ENCODE measurements at regions not wholly inside any gene's neighbourhood (a gene's known extent, or its start where the extent isn't known, plus 50 kb on each side); places are given as distances from the start of the nearest gene placed in this dataset.
A peak's percentile ranks its signal among the peaks of the same experiment; 100 is the strongest.
"Not testable (repeated sequence)": the region's sequence is repeated elsewhere in the genome, so short reads cannot be mapped to it uniquely, and the experiment has no call there.

DNA sequence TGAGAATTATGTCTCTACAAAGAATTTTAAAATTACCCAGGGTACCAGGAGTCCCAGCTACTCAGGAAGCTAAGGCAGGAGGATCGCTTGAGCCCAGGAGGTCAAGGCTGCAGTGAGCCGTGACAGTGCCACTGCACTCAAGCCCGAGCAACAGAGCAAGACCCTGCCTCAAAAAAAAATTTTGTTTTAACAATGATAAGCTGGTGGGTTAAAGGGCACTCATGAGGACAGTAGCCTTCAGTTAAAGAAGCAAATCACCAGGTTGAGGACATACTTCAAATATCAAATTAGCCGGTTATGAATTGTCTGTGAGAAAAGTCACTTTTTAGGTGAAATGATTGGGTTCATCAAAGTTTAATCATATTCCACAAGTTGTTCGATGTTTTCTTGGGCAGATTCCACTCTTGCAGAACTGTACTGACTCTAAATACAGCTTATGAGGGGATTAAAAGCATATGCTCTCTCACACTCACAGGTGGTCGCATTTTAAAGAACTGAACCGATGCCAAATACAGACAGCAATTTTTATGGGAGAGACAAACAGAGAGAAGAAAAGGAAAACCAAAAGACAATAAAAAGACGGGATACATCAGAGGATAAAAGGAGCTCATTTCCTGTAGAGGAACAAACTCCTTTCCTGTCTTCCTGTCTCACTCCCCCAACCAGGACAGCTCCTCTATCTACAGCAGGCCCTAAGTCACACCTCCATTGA lies 582.8 kb upstream of the NRP1 start:
- Histone ChIP-seq H3K9me3 (ENCODE audit: control insufficient read depth, low read length) (peaks cover 2% of the 10 kb centered on the region), H3K27ac (ENCODE audit: low read depth in 1 of 2, low read length in 2 of 2) (no peak overlapping the region), H3K36me3 (ENCODE audit: control insufficient read depth in 1 of 2, insufficient read depth in 2 of 2, low read length in 1 of 2) (no peaks in the 10 kb centered on the region), H3K27me3 (ENCODE audit: control insufficient read depth in 1 of 2, insufficient read depth in 2 of 2, low read length in 1 of 2) (no peaks in the 10 kb centered on the region), H3K4me1 (ENCODE audit: control insufficient read depth in 1 of 2, insufficient read depth in 2 of 2, low read length in 2 of 2) (no peaks in the 10 kb centered on the region), H3K4me3 (ENCODE audit: low read length in 2 of 2) (no peak overlapping the region)
- DNase-seq: no peak
- no peak for ATAC-seq (ENCODE audit: low FRiP score)
- 94% methylated on average over 8 of the region's 8 CpGs for WGBS, 2 donors
- intact Hi-C loops (cut with DNase I): no loop called here

DNA sequence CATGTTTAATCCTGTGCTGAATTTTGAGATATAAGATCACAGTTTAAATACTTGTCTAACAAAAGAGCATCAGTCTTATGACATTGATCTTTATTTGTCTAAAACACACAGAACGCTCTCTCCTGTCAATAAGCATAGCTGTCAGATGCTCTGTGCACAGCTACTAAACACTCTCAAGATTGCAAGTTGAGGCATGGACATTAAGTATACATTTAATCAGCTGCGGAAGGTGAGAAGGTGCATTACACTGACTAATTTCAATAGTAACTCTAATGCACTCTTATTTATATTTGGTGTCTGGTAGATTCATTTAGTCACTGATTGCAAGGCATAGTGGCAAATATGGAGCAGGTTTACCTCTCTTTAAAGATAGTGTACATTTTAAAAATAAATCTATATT lies 580.3 kb upstream of the NRP1 start:
- 89 to 96% methylated on average over 2 of the region's 2 CpGs for WGBS, 2 donors
- Histone ChIP-seq H3K9me3 (ENCODE audit: control insufficient read depth, low read length) (peaks cover under 1% of the 10 kb centered on the region), H3K27ac (ENCODE audit: low read depth in 1 of 2, low read length in 2 of 2) (no peak overlapping the region), H3K27me3 (ENCODE audit: control insufficient read depth in 1 of 2, insufficient read depth in 2 of 2, low read length in 1 of 2) (no peaks in the 10 kb centered on the region), H3K36me3 (ENCODE audit: control insufficient read depth in 1 of 2, insufficient read depth in 2 of 2, low read length in 1 of 2) (no peaks in the 10 kb centered on the region), H3K4me3 (ENCODE audit: low read length in 2 of 2) (no peak overlapping the region), H3K4me1 (ENCODE audit: control insufficient read depth in 1 of 2, insufficient read depth in 2 of 2, low read length in 2 of 2) (no peaks in the 10 kb centered on the region)
- no peak for DNase-seq
- intact Hi-C loops (cut with DNase I): no loop called here
- ATAC-seq (ENCODE audit: low FRiP score): no peak

DNA sequence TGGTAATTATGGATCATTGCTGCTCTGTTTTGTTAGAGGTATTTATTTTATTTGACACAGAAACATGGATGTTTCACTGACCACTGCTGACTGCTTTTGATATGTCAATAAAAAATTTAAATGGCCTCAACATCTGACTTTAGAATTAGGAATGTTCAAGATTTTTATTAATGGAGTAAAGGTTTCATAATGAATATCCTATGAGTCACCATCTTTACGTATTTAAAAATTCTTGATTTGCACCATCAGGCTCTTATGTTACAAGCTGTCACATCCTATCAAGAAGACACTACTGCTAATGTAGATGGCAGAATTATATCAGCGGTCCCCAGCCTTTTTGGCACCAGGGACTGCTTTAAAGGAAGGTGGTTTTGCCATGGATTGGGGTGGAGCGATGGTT lies 578.7 kb upstream of the NRP1 start:
- WGBS, 2 donors: 90 to 94% methylated on average over 3 of the region's 3 CpGs
- no peak for ATAC-seq (ENCODE audit: low FRiP score)

DNA sequence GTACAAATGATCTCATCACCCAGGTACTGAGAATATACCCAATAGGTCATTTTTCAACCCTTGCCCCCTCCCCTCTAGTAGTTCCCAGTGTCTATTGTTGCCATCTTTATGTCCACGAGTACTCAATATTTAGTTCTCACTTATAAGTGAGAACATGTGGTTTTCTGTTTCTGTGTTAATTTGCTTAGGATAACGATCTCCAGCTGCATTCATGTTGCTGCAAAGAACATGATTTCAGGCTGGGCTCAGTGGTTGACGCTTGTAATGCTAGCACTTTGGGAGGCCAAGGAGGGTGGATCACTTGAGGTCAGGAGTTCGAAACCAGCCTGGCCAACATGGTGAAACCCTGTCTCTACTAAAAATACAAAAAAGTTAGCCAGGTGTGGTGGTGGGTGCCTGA lies 575.0 kb upstream of the NRP1 start:
- intact Hi-C loops (cut with DNase I); H3K9me3 ChIP-seq (ENCODE audit: control insufficient read depth, low read length); H3K36me3 ChIP-seq (ENCODE audit: control insufficient read depth in 1 of 2, insufficient read depth in 2 of 2, low read length in 1 of 2); H3K27ac ChIP-seq (ENCODE audit: low read depth in 1 of 2, low read length in 2 of 2); ATAC-seq (ENCODE audit: low FRiP score); DNase-seq; H3K4me1 ChIP-seq (ENCODE audit: control insufficient read depth in 1 of 2, insufficient read depth in 2 of 2, low read length in 2 of 2); H3K27me3 ChIP-seq (ENCODE audit: control insufficient read depth in 1 of 2, insufficient read depth in 2 of 2, low read length in 1 of 2); H3K4me3 ChIP-seq (ENCODE audit: low read length in 2 of 2): not testable (repeated sequence)
- WGBS, 2 donors: 93 to 95% methylated on average over 4 of the region's 4 CpGs

More for the DNA sequence above, 578.7 kb upstream of the NRP1 start:
- Histone ChIP-seq H3K27me3 (ENCODE audit: control insufficient read depth in 1 of 2, insufficient read depth in 2 of 2, low read length in 1 of 2) (no peaks in the 10 kb centered on the region), H3K9me3 (ENCODE audit: control insufficient read depth, low read length) (no peaks in the 10 kb centered on the region), H3K36me3 (ENCODE audit: control insufficient read depth in 1 of 2, insufficient read depth in 2 of 2, low read length in 1 of 2) (no peaks in the 10 kb centered on the region), H3K27ac (ENCODE audit: low read depth in 1 of 2, low read length in 2 of 2) (no peak overlapping the region), H3K4me1 (ENCODE audit: control insufficient read depth in 1 of 2, insufficient read depth in 2 of 2, low read length in 2 of 2) (no peaks in the 10 kb centered on the region), H3K4me3 (ENCODE audit: low read length in 2 of 2) (no peak overlapping the region)
- intact Hi-C loops (cut with DNase I): no loop called here
- DNase-seq: no peak

DNA sequence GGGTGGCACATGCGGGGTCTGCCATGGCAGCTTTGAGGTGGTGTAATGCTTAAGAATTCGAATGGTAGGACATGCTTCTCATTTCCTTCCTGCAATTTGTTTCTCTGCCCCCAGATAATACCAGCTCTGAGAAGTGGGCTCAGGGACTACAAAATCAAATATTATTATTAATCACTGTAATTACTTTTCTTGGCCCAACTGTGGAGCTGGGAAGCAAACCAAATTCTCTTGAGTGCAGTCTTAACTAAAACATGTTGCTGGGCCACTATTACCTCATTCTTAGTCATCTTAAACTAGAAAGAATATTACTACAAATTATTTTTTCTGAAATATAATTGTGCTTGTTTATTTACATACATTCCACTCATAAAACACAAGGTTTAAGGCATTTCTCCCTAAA lies 566.7 kb upstream of the NRP1 start:
- H3K9me3 ChIP-seq (ENCODE audit: control insufficient read depth, low read length): no peaks in the 10 kb centered on the region
- H3K27me3 ChIP-seq (ENCODE audit: control insufficient read depth in 1 of 2, insufficient read depth in 2 of 2, low read length in 1 of 2): no peaks in the 10 kb centered on the region
- no peak overlapping the region for H3K27ac ChIP-seq (ENCODE audit: low read depth in 1 of 2, low read length in 2 of 2)
- ATAC-seq (ENCODE audit: low FRiP score) (peak; percentile 71), DNase-seq (no peak)
- whole genome bisulfite sequencing, 2 donors: 4 to 9% methylated on average over 2 of the region's 2 CpGs
- intact Hi-C loops (cut with DNase I): no loop called here
- H3K4me1 ChIP-seq (ENCODE audit: control insufficient read depth in 1 of 2, insufficient read depth in 2 of 2, low read length in 2 of 2): peaks cover 3 to 5% of the 10 kb centered on the region in 2 donors
- H3K4me3 ChIP-seq (ENCODE audit: low read length in 2 of 2): no peak overlapping the region
- H3K36me3 ChIP-seq (ENCODE audit: control insufficient read depth in 1 of 2, insufficient read depth in 2 of 2, low read length in 1 of 2): no peaks in the 10 kb centered on the region

DNA sequence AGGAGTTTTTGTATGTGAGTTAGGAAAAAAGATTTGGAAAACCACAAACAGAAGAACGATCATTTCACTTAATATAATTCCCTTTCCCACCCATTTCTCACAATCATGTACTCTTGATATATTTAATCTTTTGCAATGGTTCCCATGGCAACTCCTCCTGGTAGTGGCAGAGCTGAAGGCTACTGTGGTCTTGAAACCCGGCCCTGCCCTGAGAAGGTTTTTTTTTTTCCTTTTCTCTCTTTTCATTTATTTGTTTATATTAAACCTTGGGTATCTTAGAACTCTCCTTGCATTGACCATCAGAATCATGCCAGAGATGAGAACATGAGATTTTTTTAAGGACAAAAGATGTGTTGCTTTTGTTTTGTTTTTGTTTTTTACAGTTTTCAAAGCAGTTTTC lies 566.1 kb upstream of the NRP1 start:
- H3K4me3 ChIP-seq (ENCODE audit: low read length in 2 of 2): no peak overlapping the region
- no peak overlapping the region for H3K27ac ChIP-seq (ENCODE audit: low read depth in 1 of 2, low read length in 2 of 2)
- 6 to 8% methylated on average over 2 of the region's 2 CpGs for WGBS, 2 donors

DNA sequence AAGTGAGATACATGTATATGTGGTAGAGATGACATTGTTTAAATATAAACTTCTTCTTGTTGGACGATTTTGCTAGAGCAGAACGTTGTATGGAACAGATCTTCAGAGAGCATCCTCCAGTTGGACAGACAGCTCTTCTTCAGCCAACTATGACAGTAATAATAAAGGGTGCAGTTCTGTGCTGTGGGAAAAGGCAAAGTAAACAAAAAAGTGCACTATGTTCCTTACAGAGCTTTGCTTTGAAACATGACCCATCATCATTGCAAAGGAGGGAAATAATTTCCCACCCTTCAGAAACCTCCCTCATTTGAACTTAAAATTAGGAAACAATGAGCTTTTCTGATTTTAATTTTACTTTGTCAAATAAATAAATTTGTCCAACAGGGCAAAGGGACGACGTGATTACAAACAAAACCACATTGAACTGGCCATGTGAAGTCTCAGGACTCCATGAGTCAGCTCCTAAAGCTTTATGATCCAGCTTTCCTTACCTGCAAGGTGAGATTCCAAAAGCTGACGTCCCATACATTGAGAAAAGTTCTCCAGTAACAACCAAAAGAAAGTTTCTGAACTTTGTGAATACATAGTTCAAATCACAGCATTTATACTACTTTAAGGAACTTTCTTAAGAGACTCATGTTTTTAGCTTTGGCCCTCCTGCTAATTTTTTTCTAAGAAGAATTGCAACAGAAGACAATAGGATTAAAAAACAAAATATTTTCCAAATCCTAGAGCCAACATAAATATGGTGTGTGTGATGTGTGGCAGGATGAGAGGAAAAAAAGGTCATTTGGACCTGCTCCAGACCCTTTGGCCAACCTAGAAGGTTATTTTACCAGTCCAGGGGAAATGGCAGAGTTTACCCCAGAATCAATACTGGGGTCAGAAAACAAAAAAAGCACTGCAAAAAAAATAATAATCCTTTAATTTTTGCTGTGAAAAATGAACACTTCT lies 565.4 kb upstream of the NRP1 start:
- WGBS, 2 donors: 68 to 76% methylated on average over 5 of the region's 5 CpGs
- no peak overlapping the region for H3K27ac ChIP-seq (ENCODE audit: low read depth in 1 of 2, low read length in 2 of 2)
- no peaks in the 10 kb centered on the region for H3K27me3 ChIP-seq (ENCODE audit: control insufficient read depth in 1 of 2, insufficient read depth in 2 of 2, low read length in 1 of 2)
- no peak overlapping the region for H3K4me3 ChIP-seq (ENCODE audit: low read length in 2 of 2)
- ATAC-seq (ENCODE audit: low FRiP score): peak; percentile 42
- no peak for DNase-seq
- no peaks in the 10 kb centered on the region for H3K36me3 ChIP-seq (ENCODE audit: control insufficient read depth in 1 of 2, insufficient read depth in 2 of 2, low read length in 1 of 2)
- intact Hi-C loops (cut with DNase I): loop anchor here in 1 of 2 donors (10.0 kb wide), 1 partner anchor 565 kb away; the partner anchor contains the start of gene NRP1
- H3K9me3 ChIP-seq (ENCODE audit: control insufficient read depth, low read length): no peaks in the 10 kb centered on the region
- H3K4me1 ChIP-seq (ENCODE audit: control insufficient read depth in 1 of 2, insufficient read depth in 2 of 2, low read length in 2 of 2): peaks cover 3 to 6% of the 10 kb centered on the region in 2 donors

More for the DNA sequence above, 566.1 kb upstream of the NRP1 start:
- Histone ChIP-seq H3K9me3 (ENCODE audit: control insufficient read depth, low read length) (no peaks in the 10 kb centered on the region), H3K36me3 (ENCODE audit: control insufficient read depth in 1 of 2, insufficient read depth in 2 of 2, low read length in 1 of 2) (no peaks in the 10 kb centered on the region), H3K27me3 (ENCODE audit: control insufficient read depth in 1 of 2, insufficient read depth in 2 of 2, low read length in 1 of 2) (no peaks in the 10 kb centered on the region), H3K4me1 (ENCODE audit: control insufficient read depth in 1 of 2, insufficient read depth in 2 of 2, low read length in 2 of 2) (peaks cover 3 to 5% of the 10 kb centered on the region in 2 donors)
- DNase-seq (no peak), ATAC-seq (ENCODE audit: low FRiP score) (peak; percentile 79)
- intact Hi-C loops (cut with DNase I): no loop called here

DNA sequence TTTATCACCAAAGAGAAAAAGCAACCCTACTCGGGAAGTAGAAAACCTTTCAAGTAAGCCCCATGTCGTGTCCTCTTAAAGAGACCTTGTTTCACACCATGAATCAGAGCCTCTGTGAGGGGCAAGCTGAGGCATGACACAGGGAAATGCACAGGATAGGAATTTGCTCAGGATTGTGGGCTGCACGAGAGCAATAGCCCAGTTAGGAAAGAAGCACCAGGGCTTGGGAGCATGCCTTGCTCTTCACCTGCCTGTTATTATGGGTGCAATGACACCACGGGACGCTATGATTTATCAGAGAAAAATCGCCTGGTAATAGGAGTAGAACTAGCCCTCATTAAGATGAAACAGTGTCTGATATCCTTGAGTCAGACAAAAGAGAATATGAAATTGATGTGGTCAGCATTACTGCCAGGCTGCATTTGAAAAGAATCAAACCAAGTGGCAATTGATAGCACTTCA lies 562.9 kb upstream of the NRP1 start:
- intact Hi-C loops (cut with DNase I): loop anchor here in 1 of 2 donors (10.0 kb wide), 1 partner anchor 563 kb away; the partner anchor contains the start of gene NRP1
- no peak overlapping the region for H3K4me3 ChIP-seq (ENCODE audit: low read length in 2 of 2)
- ATAC-seq (ENCODE audit: low FRiP score) (no peak), DNase-seq (no peak)
- H3K4me1 ChIP-seq (ENCODE audit: control insufficient read depth in 1 of 2, insufficient read depth in 2 of 2, low read length in 2 of 2): peaks cover 3 to 8% of the 10 kb centered on the region in 2 donors
- H3K36me3 ChIP-seq (ENCODE audit: control insufficient read depth in 1 of 2, insufficient read depth in 2 of 2, low read length in 1 of 2): no peaks in the 10 kb centered on the region
- H3K27me3 ChIP-seq (ENCODE audit: control insufficient read depth in 1 of 2, insufficient read depth in 2 of 2, low read length in 1 of 2): no peaks in the 10 kb centered on the region
- no peaks in the 10 kb centered on the region for H3K9me3 ChIP-seq (ENCODE audit: control insufficient read depth, low read length)
- 39 to 47% methylated on average over 6 of the region's 6 CpGs for WGBS, 2 donors
- H3K27ac ChIP-seq (ENCODE audit: low read depth in 1 of 2, low read length in 2 of 2): peak overlapping the region in 1 of 2 donors; percentile 28

Measured in aorta (tissue), 5 donors.